ENCODE measurements at regions not wholly inside any gene's neighbourhood (a gene's known extent, or its start where the extent isn't known, plus 50 kb on each side); places are given as distances from the start of the nearest gene placed in this dataset.

GRCh38 chr1:166603296-166603695 lies 236.0 kb upstream of the POGK start:
- no peak for TF ChIP-seq CTCF (IDR thresholded peaks at IDR 0.05; ENCODE audit: low read depth, low read length, poor library complexity, severe bottlenecking)
- no peak for TF ChIP-seq EZH2phosphoT487 (IDR thresholded peaks at IDR 0.05; ENCODE audit: borderline replicate concordance, low read length)
